NCI-H2227 treated with DMSO at 0.1 percent for 48 hours (cell line): ENCODE measurements at regions not wholly inside any gene's neighbourhood (a gene's known extent, or its start where the extent isn't known, plus 50 kb on each side); places are given as distances from the start of the nearest gene placed in this dataset.
"Not testable (repeated sequence)": the region's sequence is repeated elsewhere in the genome, so short reads cannot be mapped to it uniquely, and the experiment has no call there.

Experiments used
- DNase-seq: peaks from one replicate; lab custom pipeline; 2025; lab: John Stamatoyannopoulos, UW

- no peak for DNase-seq
Measured at GRCh38 chr2:21854938-21855337, 731.2 kb downstream of the TDRD15 start.

GRCh38 chr2:21856708-21857107 is 732.9 kb downstream of the TDRD15 start:
- no peak for DNase-seq

GRCh38 chr2:21860907-21861306 is 737.1 kb downstream of the TDRD15 start:
- no peak for DNase-seq

GRCh38 chr2:21866316-21866715 is 742.5 kb downstream of the TDRD15 start:
- no peak for DNase-seq

GRCh38 chr2:21887881-21888280 is 764.1 kb downstream of the TDRD15 start:
- no peak for DNase-seq

GRCh38 chr2:21890041-21890440 is 766.3 kb downstream of the TDRD15 start:
- no peak for DNase-seq

GRCh38 chr2:21890716-21891115 is 766.9 kb downstream of the TDRD15 start:
- no peak for DNase-seq

- no peak for DNase-seq
Measured at GRCh38 chr2:21891191-21891590, 767.4 kb downstream of the TDRD15 start.

GRCh38 chr2:21892140-21892539 is 768.4 kb downstream of the TDRD15 start:
- no peak for DNase-seq

- DNase-seq = no peak
Measured at GRCh38 chr2:21895200-21895599, 771.4 kb downstream of the TDRD15 start.

- not testable (repeated sequence) for DNase-seq
Measured at GRCh38 chr2:21908712-21909380, 785.1 kb downstream of the TDRD15 start.

GRCh38 chr2:21910832-21911507 is 787.2 kb downstream of the TDRD15 start:
- no peak for DNase-seq

- DNase-seq = no peak
Measured at GRCh38 chr2:21912405-21912804, 788.6 kb downstream of the TDRD15 start.

- no peak for DNase-seq
Measured at GRCh38 chr2:21915201-21915600, 791.4 kb downstream of the TDRD15 start.

GRCh38 chr2:21916934-21917522 is 793.3 kb downstream of the TDRD15 start:
- DNase-seq = no peak

- no peak for DNase-seq
Measured at GRCh38 chr2:21920721-21921120, 797.0 kb downstream of the TDRD15 start.

- no peak for DNase-seq
Measured at GRCh38 chr2:21924640-21925285, 801.0 kb downstream of the TDRD15 start.

- no peak for DNase-seq
Measured at GRCh38 chr2:21928292-21928691, 804.5 kb downstream of the TDRD15 start.

- no peak for DNase-seq
Measured at GRCh38 chr2:21930226-21930625, 806.5 kb downstream of the TDRD15 start.

- DNase-seq = no peak
Measured at GRCh38 chr2:21939967-21940366, 816.2 kb downstream of the TDRD15 start.

GRCh38 chr2:21944536-21944935 is 820.8 kb downstream of the TDRD15 start:
- no peak for DNase-seq

GRCh38 chr2:21945658-21946057 is 821.9 kb downstream of the TDRD15 start:
- no peak for DNase-seq

- DNase-seq = no peak
Measured at GRCh38 chr2:21947046-21947445, 823.3 kb downstream of the TDRD15 start.
